B cell (primary cell): ENCODE measurements at regions not wholly inside any gene's neighbourhood (a gene's known extent, or its start where the extent isn't known, plus 50 kb on each side); places are given as distances from the start of the nearest gene placed in this dataset.

Experiments
- ATAC-seq: fragments of 200-7000 bp; cut with Tn5 transposase; one replicate; pipeline ENCODE4 v1.10.0; 2021; ENCODE audit warnings: low read depth, mild to moderate bottlenecking, moderate number of reproducible peaks, moderate library complexity
- CTCF ChIA-PET: fragments of 350-600 bp; sonication (Branson Sonifier 250); formaldehyde crosslinking; loops from one replicate; lab custom pipeline; 2021; ENCODE audit warnings: antibody characterized with exemption, inconsistent platforms; lab: Charles Lee
- POLR2A ChIA-PET: fragments of 350-600 bp; sonication (Branson Sonifier 250); formaldehyde crosslinking; loops from one replicate; lab custom pipeline; 2021; ENCODE audit warnings: antibody characterized with exemption; lab: Charles Lee
- DNase-seq: peaks from one replicate; pipeline ENCODE4 v3.0.0; 2013
- H2AFZ ChIP-seq: 2 replicates; pipeline ENCODE4 v1.6.1; 2012; ENCODE audit warnings: mild to moderate bottlenecking, low read depth, low read length; ENCODE audit not compliant: insufficient read depth, poor library complexity, severe bottlenecking
- H3K27ac ChIP-seq, 2 donors: 1 replicate in 1 of 2; 2 replicates in 1 of 2; pipeline ENCODE4 v1.5.1; 2012 to 2013; ENCODE audit warnings: low read length in 2 of 2, mild to moderate bottlenecking in 2 of 2, moderate library complexity in 1 of 2
- H3K27me3 ChIP-seq, 4 experiments: fragments of 200-600 bp in 1 of 4; sonication (generic) in 1 of 4; replicated peaks in 1 of 4; 1 replicate in 2 of 4; 2 replicates in 2 of 4; pipeline versions ENCODE4 v1.6.1 to v1.7.0; 2013 to 2016; ENCODE audit warnings: low read length in 3 of 4, mild to moderate bottlenecking in 2 of 4, mixed read lengths in 1 of 4, moderate library complexity in 1 of 4; ENCODE audit not compliant: insufficient read depth in 4 of 4, control insufficient read depth in 3 of 4; ENCODE audit errors: control extremely low read depth in 1 of 4
- H3K36me3 ChIP-seq, 2 experiments: replicated peaks in 1 of 2; 1 replicate in 1 of 2; 2 replicates in 1 of 2; pipeline versions ENCODE4 v1.6.1 to v1.7.1; 2013; ENCODE audit warnings: low read length in 1 of 2; ENCODE audit not compliant: insufficient read depth in 2 of 2, control insufficient read depth in 1 of 2; ENCODE audit errors: control extremely low read depth in 1 of 2, extremely low read depth in 1 of 2
- H3K4me1 ChIP-seq, 2 donors: fragments of 200-600 bp in 1 of 2; sonication (generic) in 1 of 2; 1 replicate in 1 of 2; 2 replicates in 1 of 2; pipeline versions ENCODE4 v1.5.1 to v1.6.1; 2013 to 2017; ENCODE audit warnings: low read length in 2 of 2; ENCODE audit not compliant: control insufficient read depth in 2 of 2, insufficient read depth in 2 of 2
- H3K4me2 ChIP-seq: replicated peaks from 2 replicates; pipeline ENCODE3; 2012; ENCODE audit warnings: mild to moderate bottlenecking, low read depth, low read length; ENCODE audit not compliant: poor library complexity, severe bottlenecking
- H3K4me3 ChIP-seq, 5 experiments: fragments of 200-600 bp in 1 of 5; sonication (generic) in 1 of 5; 1 replicate in 3 of 5; 2 replicates in 2 of 5; pipeline versions ENCODE4 v1.5.1 to v1.7.0; 2011 to 2016; ENCODE audit warnings: low read length in 4 of 5, mild to moderate bottlenecking in 4 of 5, low read depth in 2 of 5, control low read depth in 1 of 5, moderate library complexity in 1 of 5; ENCODE audit not compliant: insufficient read depth in 1 of 5; ENCODE audit errors: control extremely low read depth in 1 of 5, extremely low read depth in 1 of 5
- H3K79me2 ChIP-seq: fragments of 200-600 bp; sonication (generic); one replicate; pipeline ENCODE4 v1.6.0; 2016; ENCODE audit warnings: low read length; ENCODE audit not compliant: control insufficient read depth, insufficient read depth
- H3K9ac ChIP-seq: fragments of 200-600 bp; sonication (generic); 2 replicates; pipeline ENCODE4 v1.6.1; 2017; ENCODE audit warnings: mild to moderate bottlenecking, low read length, moderate library complexity
- H3K9me3 ChIP-seq, 3 donors: one replicate each; pipeline versions ENCODE4 v1.6.1 to v1.7.1; 2013; ENCODE audit warnings: low read length in 2 of 3; ENCODE audit not compliant: control insufficient read depth in 2 of 3, insufficient read depth in 1 of 3; ENCODE audit errors: control extremely low read depth in 1 of 3
- H4K20me1 ChIP-seq: 2 replicates; pipeline ENCODE4 v1.6.0; 2012; ENCODE audit warnings: mild to moderate bottlenecking, low read length; ENCODE audit not compliant: insufficient read depth, control insufficient read depth, poor library complexity, severe bottlenecking
- H3K27ac Mint-ChIP-seq: one replicate; pipeline ENCODE4 v1.8.0; 2021; ENCODE audit warnings: mixed read lengths
- H3K27me3 Mint-ChIP-seq: one replicate; pipeline ENCODE4 v1.8.0; 2021; ENCODE audit warnings: mixed read lengths
- H3K4me1 Mint-ChIP-seq: one replicate; pipeline ENCODE4 v1.8.0; 2021; ENCODE audit warnings: mixed read lengths
- H3K4me3 Mint-ChIP-seq: one replicate; pipeline ENCODE4 v1.8.0; 2021; ENCODE audit warnings: mixed read lengths
- H3K9me3 Mint-ChIP-seq: one replicate; pipeline ENCODE4 v1.8.0; 2022; ENCODE audit warnings: mixed read lengths; ENCODE audit not compliant: insufficient read depth
- CTCF ChIP-seq: fragments of 200-600 bp; IDR thresholded peaks from one replicate; pipeline ENCODE4 v1.8.0; 2022; ENCODE audit warnings: antibody characterized with exemption, mild to moderate bottlenecking
- EZH2 ChIP-seq: IDR thresholded peaks from 2 replicates; pipeline ENCODE4 v1.6.1; 2012; ENCODE audit warnings: borderline replicate concordance, low read depth, mild to moderate bottlenecking, moderate library complexity, low read length; ENCODE audit not compliant: insufficient read depth, poor library complexity, severe bottlenecking
- WGBS: methylation state at CpG from one replicate; pipeline ENCODE4 v1.1.5; 2013; ENCODE audit warnings: missing lambda C conversion rate; ENCODE audit not compliant: insufficient coverage; 5-methylcytosine and 5-hydroxymethylcytosine counted together
- intact Hi-C: fragments of 100-400 bp; cut with micrococcal nuclease; formaldehyde crosslinking; loops from one replicate; pipeline ENCODE4 v1.10.0; 2022

- no peak for TF ChIP-seq CTCF
- TF ChIP-seq EZH2, result no peak
- ATAC-seq, result no peak
- ChIA-PET CTCF (no interaction called here), POLR2A (no interaction called here)
- Histone ChIP-seq H3K27ac (no peak overlapping the region), H3K9ac (no peak overlapping the region), H4K20me1 (no peaks in the 10 kb centered on the region), H3K27me3 (peaks cover 0 to 16% (median 3%) of the 10 kb centered on the region in 4 experiments), H3K9me3 (no peaks in the 10 kb centered on the region), H3K4me2 (no peak overlapping the region), H3K79me2 (no peaks in the 10 kb centered on the region), H3K36me3 (no peaks in the 10 kb centered on the region), H3K4me3 (no peak overlapping the region), H3K4me1 (no peaks in the 10 kb centered on the region), H2AFZ (no peak overlapping the region)
- Mint-ChIP-seq H3K27me3 (peaks cover 59% of the 10 kb centered on the region), H3K9me3 (no peaks in the 10 kb centered on the region), H3K4me1 (no peaks in the 10 kb centered on the region), H3K27ac (no peak overlapping the region), H3K4me3 (no peak overlapping the region)
- no CpG with 5 or more reads among the region's 1 CpG for WGBS
- no peak for DNase-seq
- intact Hi-C loops, result no loop called here
These were observed 143.1 kb downstream of the EDN3 start for GRCh38 chr20:59443550-59443949.

- Mint-ChIP-seq H3K27ac (no peak overlapping the region), H3K4me1 (no peaks in the 10 kb centered on the region), H3K27me3 (peaks cover 65% of the 10 kb centered on the region), H3K4me3 (no peak overlapping the region), H3K9me3 (no peaks in the 10 kb centered on the region)
- intact Hi-C loops, result no loop called here
- Histone ChIP-seq H3K4me3 (no peak overlapping the region), H3K27ac (no peak overlapping the region), H3K27me3 (peaks cover 0 to 19% (median 3%) of the 10 kb centered on the region in 4 experiments), H3K4me1 (no peaks in the 10 kb centered on the region), H2AFZ (no peak overlapping the region), H4K20me1 (no peaks in the 10 kb centered on the region), H3K9me3 (no peaks in the 10 kb centered on the region), H3K79me2 (no peaks in the 10 kb centered on the region), H3K9ac (no peak overlapping the region), H3K36me3 (no peaks in the 10 kb centered on the region), H3K4me2 (no peak overlapping the region)
- POLR2A ChIA-PET, result no interaction called here
- DNase-seq (no peak), ATAC-seq (no peak)
- CTCF ChIA-PET, result interaction anchor here (0.6 kb wide), 1 partner anchor 10 kb away, joined by 3 read pairs; no protein-coding TSS in a partner anchor
- WGBS, result 83% methylated on average over 3 of the region's 4 CpGs
- no peak for TF ChIP-seq EZH2
- no peak for TF ChIP-seq CTCF
These were observed 146.0 kb downstream of the EDN3 start for GRCh38 chr20:59446376-59446775.
